HUES48 (cell line): ENCODE measurements at regions not wholly inside any gene's neighbourhood (a gene's known extent, or its start where the extent isn't known, plus 50 kb on each side); places are given as distances from the start of the nearest gene placed in this dataset.

ENCODE experiments used
- H3K27ac ChIP-seq: one replicate; pipeline ENCODE4 v1.7.0; 2013; ENCODE audit warnings: low read depth, low read length, inconsistent platforms
- H3K27me3 ChIP-seq: 2 replicates; pipeline ENCODE4 v1.6.1; 2013; ENCODE audit warnings: mild to moderate bottlenecking, low read length; ENCODE audit not compliant: control insufficient read depth, insufficient read depth
- H3K36me3 ChIP-seq: 2 replicates; pipeline ENCODE4 v1.6.1; 2013; ENCODE audit warnings: low read length; ENCODE audit not compliant: control insufficient read depth, insufficient read depth
- H3K4me1 ChIP-seq: 2 replicates; pipeline ENCODE4 v1.6.1; 2013; ENCODE audit warnings: mild to moderate bottlenecking, low read length; ENCODE audit not compliant: control insufficient read depth, insufficient read depth
- H3K4me3 ChIP-seq: 2 replicates; pipeline ENCODE4 v1.5.1; 2013; ENCODE audit warnings: mild to moderate bottlenecking, low read depth, low read length
- H3K9ac ChIP-seq: 2 replicates; pipeline ENCODE4 v1.6.1; 2013; ENCODE audit warnings: mild to moderate bottlenecking, low read depth, low read length, moderate library complexity
- H3K9me3 ChIP-seq: 2 replicates; pipeline ENCODE4 v1.6.1; 2013; ENCODE audit warnings: low read length; ENCODE audit not compliant: control insufficient read depth, insufficient read depth

- Histone ChIP-seq H3K4me3 (no peak overlapping the region), H3K4me1 (no peaks in the 10 kb centered on the region), H3K36me3 (no peaks in the 10 kb centered on the region), H3K27ac (no peak overlapping the region), H3K27me3 (no peaks in the 10 kb centered on the region), H3K9ac (no peak overlapping the region), H3K9me3 (no peaks in the 10 kb centered on the region)
These were observed 545.8 kb downstream of the LIG4 start for GRCh38 chr13:107669391-107669993.

- Histone ChIP-seq H3K27me3 (no peaks in the 10 kb centered on the region), H3K9ac (no peak overlapping the region), H3K36me3 (no peaks in the 10 kb centered on the region), H3K27ac (no peak overlapping the region), H3K9me3 (no peaks in the 10 kb centered on the region), H3K4me1 (no peaks in the 10 kb centered on the region), H3K4me3 (no peak overlapping the region)
These were observed 549.3 kb downstream of the LIG4 start for GRCh38 chr13:107665926-107666458.

GRCh38 chr13:107650081-107650701, 565.1 kb downstream of the LIG4 start:
- Histone ChIP-seq H3K36me3 (no peaks in the 10 kb centered on the region), H3K27me3 (no peaks in the 10 kb centered on the region), H3K4me3 (no peak overlapping the region), H3K27ac (no peak overlapping the region), H3K9ac (no peak overlapping the region), H3K4me1 (peaks cover 7% of the 10 kb centered on the region; the same call in 1 of the 2 replicates), H3K9me3 (no peaks in the 10 kb centered on the region)

- H3K4me3 ChIP-seq: no peak overlapping the region
- H3K4me1 ChIP-seq: peaks cover 7% of the 10 kb centered on the region; the same call in 1 of the 2 replicates
- H3K36me3 ChIP-seq: no peaks in the 10 kb centered on the region
- no peaks in the 10 kb centered on the region for H3K9me3 ChIP-seq
- no peak overlapping the region for H3K27ac ChIP-seq
- H3K9ac ChIP-seq: no peak overlapping the region
- H3K27me3 ChIP-seq: no peaks in the 10 kb centered on the region
These were observed 566.3 kb downstream of the LIG4 start for GRCh38 chr13:107649079-107649478.

- Histone ChIP-seq H3K4me3 (no peak overlapping the region), H3K4me1 (no peaks in the 10 kb centered on the region), H3K27ac (no peak overlapping the region), H3K27me3 (no peaks in the 10 kb centered on the region), H3K9ac (no peak overlapping the region), H3K36me3 (no peaks in the 10 kb centered on the region), H3K9me3 (no peaks in the 10 kb centered on the region)
These were observed 571.2 kb downstream of the LIG4 start for GRCh38 chr13:107644136-107644535.

GRCh38 chr13:107643615-107644014, 571.7 kb downstream of the LIG4 start:
- H3K27me3 ChIP-seq: no peaks in the 10 kb centered on the region
- no peak overlapping the region for H3K4me3 ChIP-seq
- H3K4me1 ChIP-seq: no peaks in the 10 kb centered on the region
- no peaks in the 10 kb centered on the region for H3K36me3 ChIP-seq
- H3K27ac ChIP-seq: no peak overlapping the region
- no peak overlapping the region for H3K9ac ChIP-seq
- H3K9me3 ChIP-seq: no peaks in the 10 kb centered on the region

- Histone ChIP-seq H3K9ac (no peak overlapping the region), H3K27ac (no peak overlapping the region), H3K27me3 (no peaks in the 10 kb centered on the region), H3K4me3 (no peak overlapping the region), H3K36me3 (no peaks in the 10 kb centered on the region), H3K9me3 (no peaks in the 10 kb centered on the region), H3K4me1 (no peaks in the 10 kb centered on the region)
These were observed 572.5 kb downstream of the LIG4 start for GRCh38 chr13:107642831-107643230.

GRCh38 chr13:107641574-107641973, 573.8 kb downstream of the LIG4 start:
- no peaks in the 10 kb centered on the region for H3K36me3 ChIP-seq
- no peaks in the 10 kb centered on the region for H3K9me3 ChIP-seq
- H3K27ac ChIP-seq: no peak overlapping the region
- no peaks in the 10 kb centered on the region for H3K4me1 ChIP-seq
- H3K4me3 ChIP-seq: no peak overlapping the region
- H3K27me3 ChIP-seq: no peaks in the 10 kb centered on the region
- no peak overlapping the region for H3K9ac ChIP-seq

GRCh38 chr13:107625648-107626047, 589.7 kb downstream of the LIG4 start:
- Histone ChIP-seq H3K4me1 (no peaks in the 10 kb centered on the region), H3K9me3 (no peaks in the 10 kb centered on the region), H3K27me3 (no peaks in the 10 kb centered on the region), H3K4me3 (no peak overlapping the region), H3K27ac (no peak overlapping the region), H3K36me3 (no peaks in the 10 kb centered on the region), H3K9ac (no peak overlapping the region)

GRCh38 chr13:107617527-107617926, 597.8 kb downstream of the LIG4 start:
- H3K4me3 ChIP-seq: no peak overlapping the region

GRCh38 chr13:107612376-107612775, 603.0 kb downstream of the LIG4 start:
- no peak overlapping the region for H3K9ac ChIP-seq
- H3K4me3 ChIP-seq: no peak overlapping the region
- no peaks in the 10 kb centered on the region for H3K4me1 ChIP-seq
- H3K27me3 ChIP-seq: no peaks in the 10 kb centered on the region
- H3K9me3 ChIP-seq: no peaks in the 10 kb centered on the region
- no peaks in the 10 kb centered on the region for H3K36me3 ChIP-seq
- no peak overlapping the region for H3K27ac ChIP-seq

More at GRCh38 chr13:107617527-107617926, 597.8 kb downstream of the LIG4 start:
- H3K36me3 ChIP-seq: no peaks in the 10 kb centered on the region
- H3K27me3 ChIP-seq: no peaks in the 10 kb centered on the region
- H3K27ac ChIP-seq: no peak overlapping the region
- H3K4me1 ChIP-seq: no peaks in the 10 kb centered on the region
- H3K9me3 ChIP-seq: no peaks in the 10 kb centered on the region
- no peak overlapping the region for H3K9ac ChIP-seq
